ENCODE measurements at regions not wholly inside any gene's neighbourhood (a gene's known extent, or its start where the extent isn't known, plus 50 kb on each side); places are given as distances from the start of the nearest gene placed in this dataset.

DNA sequence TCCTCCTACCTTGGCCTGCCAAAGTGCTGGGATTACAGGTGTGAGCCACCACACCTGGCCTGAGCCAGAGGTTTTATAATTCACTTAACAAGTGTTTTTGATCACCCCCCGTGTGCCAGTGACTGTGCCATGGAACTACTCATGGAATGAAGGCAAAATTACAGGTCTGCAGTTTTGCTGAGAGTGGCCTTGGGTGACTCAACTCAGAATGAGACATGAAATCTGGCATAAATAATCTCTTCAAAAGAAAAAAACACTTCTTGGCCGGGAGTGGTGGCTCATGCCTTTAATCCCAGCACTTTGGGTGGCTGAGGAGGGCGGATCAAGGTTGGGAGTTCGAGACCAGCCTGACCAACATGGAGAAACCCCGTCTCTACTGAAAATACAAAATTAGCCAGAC, 166.9 kb upstream of the SALL4 start:
- no peak overlapping the region for H3K27ac ChIP-seq (ENCODE audit: control insufficient read depth, insufficient read depth, low read length)
- TF ChIP-seq, protein P1, sequence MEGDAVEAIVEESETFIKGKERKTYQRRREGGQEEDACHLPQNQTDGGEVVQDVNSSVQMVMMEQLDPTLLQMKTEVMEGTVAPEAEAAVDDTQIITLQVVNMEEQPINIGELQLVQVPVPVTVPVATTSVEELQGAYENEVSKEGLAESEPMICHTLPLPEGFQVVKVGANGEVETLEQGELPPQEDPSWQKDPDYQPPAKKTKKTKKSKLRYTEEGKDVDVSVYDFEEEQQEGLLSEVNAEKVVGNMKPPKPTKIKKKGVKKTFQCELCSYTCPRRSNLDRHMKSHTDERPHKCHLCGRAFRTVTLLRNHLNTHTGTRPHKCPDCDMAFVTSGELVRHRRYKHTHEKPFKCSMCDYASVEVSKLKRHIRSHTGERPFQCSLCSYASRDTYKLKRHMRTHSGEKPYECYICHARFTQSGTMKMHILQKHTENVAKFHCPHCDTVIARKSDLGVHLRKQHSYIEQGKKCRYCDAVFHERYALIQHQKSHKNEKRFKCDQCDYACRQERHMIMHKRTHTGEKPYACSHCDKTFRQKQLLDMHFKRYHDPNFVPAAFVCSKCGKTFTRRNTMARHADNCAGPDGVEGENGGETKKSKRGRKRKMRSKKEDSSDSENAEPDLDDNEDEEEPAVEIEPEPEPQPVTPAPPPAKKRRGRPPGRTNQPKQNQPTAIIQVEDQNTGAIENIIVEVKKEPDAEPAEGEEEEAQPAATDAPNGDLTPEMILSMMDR (optimal IDR thresholded peaks at IDR 0.05 in 1 of 3, IDR thresholded peaks at IDR 0.05 in 1 of 3, conservative IDR thresholded peaks at IDR 0.05 in 1 of 3; ENCODE audit: extremely low read depth in 1 of 3, insufficient read depth in 2 of 3, low read length in 3 of 3) = no peak
- TF ChIP-seq EZH2 (IDR thresholded peaks at IDR 0.05; ENCODE audit: low read length) = no peak
- H3K4me1 ChIP-seq (ENCODE audit: control insufficient read depth, extremely low read depth, insufficient read depth, low read length) = no peaks in the 10 kb centered on the region
- no peaks in the 10 kb centered on the region for H3K27me3 ChIP-seq (ENCODE audit: control insufficient read depth, extremely low read depth, insufficient read depth, low read length)
- H3K9me1 ChIP-seq (ENCODE audit: control insufficient read depth, extremely low read depth, insufficient read depth, low read length) = no peaks in the 10 kb centered on the region
- H4K20me1 ChIP-seq (ENCODE audit: control insufficient read depth, extremely low read depth, insufficient read depth, low read length) = no peaks in the 10 kb centered on the region
- H3K79me2 ChIP-seq (ENCODE audit: control insufficient read depth, insufficient read depth, low read length) = no peaks in the 10 kb centered on the region
- dilution Hi-C loops (cut with MboI; ENCODE audit: extremely low pct_ligation_motif_present, low sequenced_read_pairs) = no loop called here
- H3K9me3 ChIP-seq (ENCODE audit: control insufficient read depth, low read depth, low read length) = no peaks in the 10 kb centered on the region
- H3K4me3 ChIP-seq (ENCODE audit: control insufficient read depth in 2 of 3, extremely low read depth in 1 of 3, insufficient read depth in 2 of 3, low read depth in 1 of 3, low read length in 3 of 3) = no peak overlapping the region
- no peak overlapping the region for H2AFZ ChIP-seq (ENCODE audit: control insufficient read depth, low read length)
- H3K36me3 ChIP-seq (ENCODE audit: control insufficient read depth in 2 of 2, extremely low read depth in 1 of 2, insufficient read depth in 2 of 2, low read length in 2 of 2) = no peaks in the 10 kb centered on the region
- H3K9ac ChIP-seq (ENCODE audit: control insufficient read depth, extremely low read depth, insufficient read depth, low read length) = no peak overlapping the region
- no peak overlapping the region for H3K4me2 ChIP-seq (ENCODE audit: control insufficient read depth, extremely low read depth, insufficient read depth, low read depth, low read length)
- FAIRE-seq = no peak
- DNase-seq (ENCODE audit: low read depth, low spot score) = no peak

DNA sequence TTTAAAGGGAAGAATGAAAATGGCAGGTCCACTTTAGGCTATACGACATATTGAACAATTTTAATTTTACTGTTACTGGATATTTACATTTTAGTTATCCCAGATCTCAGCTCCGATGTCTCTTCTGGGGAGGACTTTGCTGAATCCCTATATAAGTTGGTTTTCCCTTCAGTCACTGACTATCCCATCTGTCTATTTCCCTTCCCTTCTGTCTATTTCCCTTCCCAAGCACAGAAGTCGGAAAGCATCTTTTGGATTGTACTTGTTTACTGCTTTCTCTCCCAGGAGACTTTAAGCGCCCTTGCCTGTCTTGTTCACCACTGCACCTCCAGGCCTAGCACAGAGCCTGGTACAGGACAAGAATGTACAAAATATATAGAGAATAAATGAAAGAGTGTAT, 165.8 kb upstream of the SALL4 start:
- Histone ChIP-seq H3K36me3 (ENCODE audit: control insufficient read depth in 2 of 2, extremely low read depth in 1 of 2, insufficient read depth in 2 of 2, low read length in 2 of 2) (no peaks in the 10 kb centered on the region), H4K20me1 (ENCODE audit: control insufficient read depth, extremely low read depth, insufficient read depth, low read length) (no peaks in the 10 kb centered on the region), H3K9me1 (ENCODE audit: control insufficient read depth, extremely low read depth, insufficient read depth, low read length) (no peaks in the 10 kb centered on the region), H3K9me3 (ENCODE audit: control insufficient read depth, low read depth, low read length) (no peaks in the 10 kb centered on the region), H3K79me2 (ENCODE audit: control insufficient read depth, insufficient read depth, low read length) (no peaks in the 10 kb centered on the region), H2AFZ (ENCODE audit: control insufficient read depth, low read length) (no peak overlapping the region), H3K9ac (ENCODE audit: control insufficient read depth, extremely low read depth, insufficient read depth, low read length) (no peak overlapping the region), H3K4me1 (ENCODE audit: control insufficient read depth, extremely low read depth, insufficient read depth, low read length) (no peaks in the 10 kb centered on the region), H3K27ac (ENCODE audit: control insufficient read depth, insufficient read depth, low read length) (no peak overlapping the region), H3K4me2 (ENCODE audit: control insufficient read depth, extremely low read depth, insufficient read depth, low read depth, low read length) (no peak overlapping the region), H3K4me3 (ENCODE audit: control insufficient read depth in 2 of 3, extremely low read depth in 1 of 3, insufficient read depth in 2 of 3, low read depth in 1 of 3, low read length in 3 of 3) (no peak overlapping the region), H3K27me3 (ENCODE audit: control insufficient read depth, extremely low read depth, insufficient read depth, low read length) (no peaks in the 10 kb centered on the region)
- TF ChIP-seq, protein P1 (optimal IDR thresholded peaks at IDR 0.05 in 1 of 3, IDR thresholded peaks at IDR 0.05 in 1 of 3, conservative IDR thresholded peaks at IDR 0.05 in 1 of 3; ENCODE audit: extremely low read depth in 1 of 3, insufficient read depth in 2 of 3, low read length in 3 of 3) = no peak
- no peak for TF ChIP-seq EZH2 (IDR thresholded peaks at IDR 0.05; ENCODE audit: low read length)
- dilution Hi-C loops (cut with MboI; ENCODE audit: extremely low pct_ligation_motif_present, low sequenced_read_pairs) = no loop called here
- no peak for DNase-seq (ENCODE audit: low read depth, low spot score)
- no peak for FAIRE-seq
